Heart left ventricle (tissue), 16 donors: ENCODE measurements at regions not wholly inside any gene's neighbourhood (a gene's known extent, or its start where the extent isn't known, plus 50 kb on each side); places are given as distances from the start of the nearest gene placed in this dataset.

ENCODE experiments used
- ATAC-seq, 4 donors: fragments of 200-7000 bp; cut with Tn5 transposase; one replicate each; pipeline ENCODE4 v1.9.1; 2020 to 2022; ENCODE audit warnings: moderate library complexity in 4 of 4, mild to moderate bottlenecking in 3 of 4, moderate number of reproducible peaks in 1 of 4
- DNase-seq, 5 donors: peaks; one replicate each; pipeline ENCODE4 v3.0.0-alpha.2; 2020
- H3K27ac ChIP-seq, 12 donors: fragments of 200-600 bp; sonication (generic) in 4 of 12; one replicate each; pipeline versions ENCODE4 v1.5.0 to v1.8.0; 2016 to 2022; ENCODE audit warnings: mild to moderate bottlenecking in 2 of 12
- H3K27me3 ChIP-seq, 9 donors: fragments of 200-600 bp; sonication (generic) in 2 of 9; one replicate each; pipeline versions ENCODE4 v1.5.1 to v1.8.0; 2016 to 2022; ENCODE audit warnings: mild to moderate bottlenecking in 3 of 9
- H3K36me3 ChIP-seq, 9 donors: fragments of 200-600 bp; sonication (generic) in 2 of 9; one replicate each; pipeline versions ENCODE4 v1.5.0 to v1.8.0; 2018 to 2022; ENCODE audit warnings: mild to moderate bottlenecking in 2 of 9
- H3K4me1 ChIP-seq, 12 donors: fragments of 200-600 bp; sonication (generic) in 4 of 12; one replicate each; pipeline versions ENCODE4 v1.5.0 to v1.8.0; 2016 to 2022; ENCODE audit warnings: mild to moderate bottlenecking in 3 of 12
- H3K4me3 ChIP-seq, 12 donors: fragments of 200-600 bp; sonication (generic) in 4 of 12; one replicate each; pipeline versions ENCODE4 v1.5.0 to v1.8.0; 2017 to 2022; ENCODE audit warnings: mild to moderate bottlenecking in 9 of 12, moderate library complexity in 4 of 12
- H3K9me3 ChIP-seq, 12 donors: fragments of 200-600 bp; sonication (generic) in 4 of 12; one replicate each; pipeline versions ENCODE4 v1.5.0 to v1.8.0; 2016 to 2022; ENCODE audit warnings: mild to moderate bottlenecking in 1 of 12
- CTCF ChIP-seq, 12 donors: fragments of 200-600 bp; sonication (generic) in 4 of 12; IDR thresholded peaks; one replicate each; pipeline versions ENCODE4 v1.5.0 to v1.8.0; 2018 to 2022; ENCODE audit warnings: antibody characterized with exemption in 12 of 12, mild to moderate bottlenecking in 5 of 12
- POLR2A ChIP-seq, 2 donors: fragments of 450-650 bp; IDR thresholded peaks; one replicate each; pipeline ENCODE4 v1.6.1; 2017; ENCODE audit warnings: antibody characterized with exemption in 2 of 2, mild to moderate bottlenecking in 2 of 2, moderate library complexity in 2 of 2
- WGBS, 4 donors: extraction: QIAGEN DNeasy Blood & Tissue Kit in 2 of 4; methylation state at CpG; one replicate each; pipeline versions ENCODE4 v1.1.5 to v1.1.7; 2013 to 2018; 5-methylcytosine and 5-hydroxymethylcytosine counted together
- intact Hi-C, 10 donors: fragments of 100-400 bp; cut with DNase I; formaldehyde crosslinking; loops; one replicate each; pipeline versions ENCODE4 v1.11.1 to v1.14.2; 2022
- donor health status: ischemic (EF 13 %, LVEDD 7.1; RV severe dilation, severe dysfunction).
- donor health status: healthy with polysubstance abuse.
- donor health status: DM: no; HTN: yes; CAD: no.
- donor health status: DM: no; HTN: no; CAD: no.
- donor health status: ischemic (EF 25% LVEDD 6.9; RV normal size, moderate dysfunction).
- donor health status: ischemic (EF 25% LVEDD 5.7; RV mildly dilated, moderate dysfunction).
- donor health status: healthy.
- donor health status: DM: yes; HTN: yes; CAD: no.
- donor health status: ischemic (EF 35%, LVEDD 5.7; RV mildly dilated, moderate dysfunction).
- donor health status: nonischemic (EF 11% LVEDD 7.7; RV severe dilation, severe dysfunction).
- donor health status: DM: yes; HTN: yes; CAD: no.
- donor health status: PGD.
- donor health status: ischemic (EF 29% LVEDD 5.4; RV normal size, mild dysfunction).
- donor health status: nonischemic (EF 23%, LVEDD 6.1; RV moderate dilation, normal function).

GRCh38 chr5:7320701-7321301 lies 75.1 kb upstream of the ADCY2 start:
- intact Hi-C loops = no loop called here
- DNase-seq (no peak), ATAC-seq (no peak)
- Histone ChIP-seq H3K9me3 (no peaks in the 10 kb centered on the region), H3K4me3 (no peak overlapping the region), H3K4me1 (peaks cover 0 to 2% (median 0%) of the 10 kb centered on the region in 12 donors), H3K27me3 (peaks cover 0 to 3% (median 0%) of the 10 kb centered on the region in 9 donors), H3K36me3 (no peaks in the 10 kb centered on the region), H3K27ac (no peak overlapping the region)
- TF ChIP-seq POLR2A (IDR thresholded peaks at IDR 0.05) (no peak), CTCF (IDR thresholded peaks at IDR 0.05) (no peak)
- 31 to 42% (median 34%) methylated on average over 2 of the region's 2 CpGs for WGBS, 4 donors

GRCh38 chr5:7321724-7322123 lies 74.2 kb upstream of the ADCY2 start:
- no peak overlapping the region for H3K4me3 ChIP-seq
- 18 to 49% (median 46%) methylated on average over 1 to 2 of the region's 2 CpGs for WGBS, 4 donors

GRCh38 chr5:7324919-7325318 lies 71.0 kb upstream of the ADCY2 start:
- H3K27ac ChIP-seq = no peak overlapping the region
- peaks cover 0 to 2% (median 0%) of the 10 kb centered on the region in 12 donors for H3K4me1 ChIP-seq
- DNase-seq (no peak), ATAC-seq (no peak)
- no peaks in the 10 kb centered on the region for H3K36me3 ChIP-seq
- intact Hi-C loops = no loop called here
- WGBS, 4 donors = 73 to 82% (median 77%) methylated on average over 4 of the region's 4 CpGs
- H3K4me3 ChIP-seq = no peak overlapping the region
- no peak for TF ChIP-seq CTCF (IDR thresholded peaks at IDR 0.05)
- TF ChIP-seq POLR2A (IDR thresholded peaks at IDR 0.05) = no peak
- H3K27me3 ChIP-seq = no peaks in the 10 kb centered on the region
- H3K9me3 ChIP-seq = no peaks in the 10 kb centered on the region

More at GRCh38 chr5:7321724-7322123, 74.2 kb upstream of the ADCY2 start:
- ATAC-seq (peak; percentile 14 to 41 (median 23)), DNase-seq (no peak)
- no peak overlapping the region for H3K27ac ChIP-seq
- H3K36me3 ChIP-seq = no peaks in the 10 kb centered on the region
- peaks cover 0 to 2% (median 0%) of the 10 kb centered on the region in 12 donors for H3K4me1 ChIP-seq
- intact Hi-C loops = no loop called here
- no peaks in the 10 kb centered on the region for H3K9me3 ChIP-seq
- no peak for TF ChIP-seq POLR2A (IDR thresholded peaks at IDR 0.05)
- no peak for TF ChIP-seq CTCF (IDR thresholded peaks at IDR 0.05)
- peaks cover 0 to 3% (median 0%) of the 10 kb centered on the region in 9 donors for H3K27me3 ChIP-seq

- Histone ChIP-seq H3K4me1 (peaks cover 0 to 2% (median 0%) of the 10 kb centered on the region in 12 donors), H3K27me3 (no peaks in the 10 kb centered on the region), H3K36me3 (no peaks in the 10 kb centered on the region), H3K27ac (no peak overlapping the region), H3K4me3 (no peak overlapping the region), H3K9me3 (no peaks in the 10 kb centered on the region)
- TF ChIP-seq CTCF (IDR thresholded peaks at IDR 0.05) = no peak
- no peak for TF ChIP-seq POLR2A (IDR thresholded peaks at IDR 0.05)
- intact Hi-C loops = no loop called here
- DNase-seq = no peak
- ATAC-seq = no peak
- 66 to 83% (median 77%) methylated on average over 8 of the region's 8 CpGs for WGBS, 4 donors
Measured at GRCh38 chr5:7325975-7326913, 69.7 kb upstream of the ADCY2 start.
